ENCODE measurements at regions not wholly inside any gene's neighbourhood (a gene's known extent, or its start where the extent isn't known, plus 50 kb on each side); places are given as distances from the start of the nearest gene placed in this dataset.

GRCh38 chr9:107397076-107398044, 92.2 kb downstream of the KLF4 start:
- no peaks in the 10 kb centered on the region for H3K27me3 ChIP-seq
- no peaks in the 10 kb centered on the region for H3K36me3 ChIP-seq
- intact Hi-C loops (cut with DNase I; ENCODE audit: low total_unique reads) (no loop called here), in situ Hi-C loops (cut with MboI; ENCODE audit: low sequenced_read_pairs in 4 of 4) (no loop called here)
- no peak overlapping the region for H3K27ac ChIP-seq
- ATAC-seq (peak; percentile 59 to 60), DNase-seq (no peak)
- H3K9me3 ChIP-seq = no peaks in the 10 kb centered on the region
- H3K4me1 ChIP-seq = no peaks in the 10 kb centered on the region
- H3K4me3 ChIP-seq = no peak overlapping the region
- TF ChIP-seq POLR2A (IDR thresholded peaks at IDR 0.05) (no peak), CTCF (IDR thresholded peaks at IDR 0.05 in 4 of 5, conservative IDR thresholded peaks at IDR 0.05 in 1 of 5) (no peak)

GRCh38 chr9:107394264-107394663, 95.3 kb downstream of the KLF4 start:
- in situ Hi-C loops (cut with MboI; ENCODE audit: low sequenced_read_pairs in 4 of 4) (no loop called here), intact Hi-C loops (cut with DNase I; ENCODE audit: low total_unique reads) (no loop called here)
- Histone ChIP-seq H3K27ac (no peak overlapping the region), H3K4me3 (no peak overlapping the region), H3K36me3 (no peaks in the 10 kb centered on the region), H3K4me1 (peaks cover 13 to 14% of the 10 kb centered on the region in 2 donors), H3K9me3 (no peaks in the 10 kb centered on the region), H3K27me3 (no peaks in the 10 kb centered on the region)
- DNase-seq (peak in 1 of 2 donors; percentile 40), ATAC-seq (peak; percentile 18 to 37)
- no peak for TF ChIP-seq POLR2A (IDR thresholded peaks at IDR 0.05)
- TF ChIP-seq CTCF (IDR thresholded peaks at IDR 0.05 in 4 of 5, conservative IDR thresholded peaks at IDR 0.05 in 1 of 5) = no peak

GRCh38 chr9:107390778-107391177, 98.8 kb downstream of the KLF4 start:
- in situ Hi-C loops (cut with MboI; ENCODE audit: low sequenced_read_pairs in 4 of 4) (no loop called here), intact Hi-C loops (cut with DNase I; ENCODE audit: low total_unique reads) (no loop called here)
- H3K36me3 ChIP-seq = no peaks in the 10 kb centered on the region
- ATAC-seq (no peak), DNase-seq (no peak)
- H3K4me1 ChIP-seq = peaks cover 34 to 49% of the 10 kb centered on the region in 2 donors
- no peak for TF ChIP-seq POLR2A (IDR thresholded peaks at IDR 0.05)
- TF ChIP-seq CTCF (IDR thresholded peaks at IDR 0.05 in 4 of 5, conservative IDR thresholded peaks at IDR 0.05 in 1 of 5) = no peak
- no peaks in the 10 kb centered on the region for H3K27me3 ChIP-seq
- peak overlapping the region; percentile 44 to 80 (median 67) for H3K27ac ChIP-seq
- H3K9me3 ChIP-seq = no peaks in the 10 kb centered on the region
- H3K4me3 ChIP-seq = no peak overlapping the region

- no peaks in the 10 kb centered on the region for H3K36me3 ChIP-seq
- in situ Hi-C loops (cut with MboI; ENCODE audit: low sequenced_read_pairs in 4 of 4) (no loop called here), intact Hi-C loops (cut with DNase I; ENCODE audit: low total_unique reads) (no loop called here)
- no peak for TF ChIP-seq CTCF (IDR thresholded peaks at IDR 0.05 in 4 of 5, conservative IDR thresholded peaks at IDR 0.05 in 1 of 5)
- TF ChIP-seq POLR2A (IDR thresholded peaks at IDR 0.05) = no peak
- peaks cover 34 to 49% of the 10 kb centered on the region in 2 donors for H3K4me1 ChIP-seq
- DNase-seq (no peak), ATAC-seq (no peak)
- no peak overlapping the region for H3K4me3 ChIP-seq
- peak overlapping the region; percentile 44 to 80 (median 67) for H3K27ac ChIP-seq
- H3K9me3 ChIP-seq = no peaks in the 10 kb centered on the region
- H3K27me3 ChIP-seq = no peaks in the 10 kb centered on the region
Measured at GRCh38 chr9:107390279-107390678, 99.3 kb downstream of the KLF4 start.
